CD4-positive, alpha-beta T cell (primary cell): ENCODE measurements at regions not wholly inside any gene's neighbourhood (a gene's known extent, or its start where the extent isn't known, plus 50 kb on each side); places are given as distances from the start of the nearest gene placed in this dataset.

Experiments
- ATAC-seq: fragments of 200-7000 bp; cut with Tn5 transposase; one replicate; pipeline ENCODE4 v1.10.0; 2022; ENCODE audit warnings: mild to moderate bottlenecking; ENCODE audit not compliant: poor library complexity
- CTCF ChIA-PET: fragments of 350-600 bp; sonication (Branson Sonifier 250); formaldehyde crosslinking; loops from one replicate; lab custom pipeline; 2021; ENCODE audit warnings: antibody characterized with exemption, inconsistent platforms; lab: Charles Lee
- POLR2A ChIA-PET: fragments of 350-600 bp; sonication (Branson Sonifier 250); formaldehyde crosslinking; loops from one replicate; lab custom pipeline; 2021; ENCODE audit warnings: antibody characterized with exemption, inconsistent platforms; lab: Charles Lee
- DNase-seq, 14 experiments: peaks; one replicate each; pipeline ENCODE4 v3.0.0-alpha.2; 2013 to 2020; ENCODE audit warnings: mixed read lengths in 2 of 14
- H3K27ac ChIP-seq, 2 donors: one replicate each; pipeline versions ENCODE4 v1.5.1 to v1.7.0; 2013; ENCODE audit warnings: low read length in 2 of 2, low read depth in 1 of 2, mild to moderate bottlenecking in 1 of 2
- H3K27me3 ChIP-seq, 2 experiments: 1 replicate in 1 of 2; 2 replicates in 1 of 2; pipeline versions ENCODE4 v1.6.1 to v1.7.0; 2013; ENCODE audit warnings: low read length in 2 of 2, control low read depth in 1 of 2, mild to moderate bottlenecking in 1 of 2, moderate library complexity in 1 of 2; ENCODE audit not compliant: insufficient read depth in 2 of 2, control insufficient read depth in 1 of 2
- H3K36me3 ChIP-seq: one replicate; pipeline ENCODE4 v1.6.1; 2013; ENCODE audit warnings: low read length, control low read depth; ENCODE audit not compliant: insufficient read depth
- H3K4me1 ChIP-seq: one replicate; pipeline ENCODE4 v1.6.1; 2013; ENCODE audit warnings: low read length, control low read depth; ENCODE audit not compliant: insufficient read depth
- H3K4me3 ChIP-seq: one replicate; pipeline ENCODE4 v1.5.1; 2013; ENCODE audit warnings: mild to moderate bottlenecking, low read length, moderate library complexity
- H3K9me3 ChIP-seq, 2 experiments: 1 replicate in 1 of 2; 2 replicates in 1 of 2; pipeline versions ENCODE4 v1.6.1 to v1.7.0; 2013; ENCODE audit warnings: low read length in 2 of 2, mild to moderate bottlenecking in 2 of 2, control low read depth in 1 of 2, moderate library complexity in 1 of 2; ENCODE audit not compliant: control insufficient read depth in 1 of 2, insufficient read depth in 1 of 2
- H3K27ac Mint-ChIP-seq: one replicate; pipeline ENCODE4 v1.8.0; 2020; ENCODE audit warnings: mixed read lengths
- H3K27me3 Mint-ChIP-seq: one replicate; pipeline ENCODE4 v1.8.0; 2021; ENCODE audit warnings: mixed read lengths
- H3K36me3 Mint-ChIP-seq: one replicate; pipeline ENCODE4 v1.8.0; 2021; ENCODE audit warnings: low read depth, mixed read lengths
- H3K4me1 Mint-ChIP-seq: one replicate; pipeline ENCODE4 v1.8.0; 2021; ENCODE audit warnings: low read depth, mixed read lengths
- H3K4me3 Mint-ChIP-seq: one replicate; pipeline ENCODE4 v1.8.0; 2020; ENCODE audit warnings: mild to moderate bottlenecking, mixed read lengths
- H3K9me3 Mint-ChIP-seq: one replicate; pipeline ENCODE4 v1.8.0; 2020; ENCODE audit warnings: mixed read lengths
- CTCF ChIP-seq: fragments of 200-600 bp; IDR thresholded peaks from one replicate; pipeline ENCODE4 v1.8.0; 2022; ENCODE audit warnings: antibody characterized with exemption, mild to moderate bottlenecking
- intact Hi-C, 2 experiments: fragments of 100-400 bp; cut with DNase I in 1 of 2; cut with micrococcal nuclease in 1 of 2; formaldehyde crosslinking; loops; one replicate each; pipeline versions ENCODE4 v1.15.1 to v1.9.0; 2023 to 2025; cut with DNase I, micrococcal nuclease

- no peaks in the 10 kb centered on the region for H3K4me1 ChIP-seq
- Mint-ChIP-seq H3K36me3 (no peaks in the 10 kb centered on the region), H3K4me3 (no peak overlapping the region), H3K4me1 (no peaks in the 10 kb centered on the region), H3K27me3 (no peaks in the 10 kb centered on the region), H3K9me3 (no peaks in the 10 kb centered on the region), H3K27ac (no peak overlapping the region)
- TF ChIP-seq CTCF = no peak
- ChIA-PET POLR2A (no interaction called here), CTCF (no interaction called here)
- DNase-seq (no peak), ATAC-seq (no peak)
- no peak overlapping the region for H3K4me3 ChIP-seq
- H3K36me3 ChIP-seq = no peaks in the 10 kb centered on the region
- peaks cover 0 to 5% of the 10 kb centered on the region in 2 experiments for H3K9me3 ChIP-seq
- no peak overlapping the region for H3K27ac ChIP-seq
- H3K27me3 ChIP-seq = no peaks in the 10 kb centered on the region
- intact Hi-C loops = no loop called here
These were observed 951.5 kb upstream of the POU3F4 start for GRCh38 chrX:82556588-82556987.

GRCh38 chrX:82585868-82586267 is 922.2 kb upstream of the POU3F4 start:
- H3K27me3 Mint-ChIP-seq = no peaks in the 10 kb centered on the region
- no peaks in the 10 kb centered on the region for H3K9me3 ChIP-seq
- DNase-seq = no peak
- no peaks in the 10 kb centered on the region for H3K4me1 ChIP-seq
- H3K27me3 ChIP-seq = no peaks in the 10 kb centered on the region
- no peaks in the 10 kb centered on the region for H3K9me3 Mint-ChIP-seq
- H3K27ac ChIP-seq = no peak overlapping the region
- no peaks in the 10 kb centered on the region for H3K36me3 ChIP-seq
- H3K4me3 ChIP-seq = no peak overlapping the region
- no peak for ATAC-seq
- TF ChIP-seq CTCF = no peak
- POLR2A ChIA-PET = no interaction called here
- H3K4me3 Mint-ChIP-seq = no peak overlapping the region
- CTCF ChIA-PET = no interaction called here
- H3K36me3 Mint-ChIP-seq = no peaks in the 10 kb centered on the region
- H3K4me1 Mint-ChIP-seq = no peaks in the 10 kb centered on the region
- intact Hi-C loops = no loop called here
- H3K27ac Mint-ChIP-seq = no peak overlapping the region

DNA sequence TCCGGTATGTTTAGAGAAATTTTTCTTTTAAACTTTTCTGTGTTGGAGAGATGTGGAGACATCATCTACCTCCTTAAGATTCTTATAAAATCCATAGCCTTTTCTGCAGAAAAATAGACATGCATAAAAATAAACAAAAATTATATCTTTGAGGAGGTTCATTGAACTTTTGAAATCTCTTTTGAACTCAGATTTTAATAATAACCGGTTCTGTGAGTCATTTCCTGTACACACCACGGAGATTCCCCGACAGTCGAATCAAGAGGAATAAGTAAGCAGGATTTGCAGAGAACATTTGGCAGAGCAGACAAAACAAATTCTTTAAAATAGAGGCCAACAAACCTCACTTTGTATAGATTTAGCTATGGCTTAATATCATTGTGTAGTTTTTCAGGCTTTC is 918.7 kb upstream of the POU3F4 start:
- ChIA-PET CTCF (interaction anchor here (1.3 kb wide), 1 partner anchor 13 kb away, joined by 3 read pairs; no protein-coding TSS in a partner anchor), POLR2A (no interaction called here)
- DNase-seq (no peak), ATAC-seq (no peak)
- Histone ChIP-seq H3K4me1 (no peaks in the 10 kb centered on the region), H3K27me3 (no peaks in the 10 kb centered on the region), H3K36me3 (no peaks in the 10 kb centered on the region), H3K27ac (no peak overlapping the region), H3K4me3 (no peak overlapping the region), H3K9me3 (no peaks in the 10 kb centered on the region)
- no peak for TF ChIP-seq CTCF
- Mint-ChIP-seq H3K4me1 (no peaks in the 10 kb centered on the region), H3K27ac (no peak overlapping the region), H3K4me3 (no peak overlapping the region), H3K27me3 (no peaks in the 10 kb centered on the region), H3K36me3 (no peaks in the 10 kb centered on the region), H3K9me3 (peaks cover 2% of the 10 kb centered on the region)
- intact Hi-C loops = no loop called here
